Thymus (tissue), 11 donors: ENCODE measurements at regions not wholly inside any gene's neighbourhood (a gene's known extent, or its start where the extent isn't known, plus 50 kb on each side); places are given as distances from the start of the nearest gene placed in this dataset.

Experiments used
- DNase-seq, 9 donors: peaks; one replicate each; pipeline ENCODE4 v3.0.0-alpha.2; 2013; ENCODE audit warnings: low spot score in 9 of 9, low read depth in 6 of 9, missing footprints in 1 of 9
- H3K27ac ChIP-seq, 2 donors: one replicate each; pipeline ENCODE4 v1.5.1; 2013; ENCODE audit warnings: control low read depth in 1 of 2, low read depth in 1 of 2, low read length in 1 of 2, mild to moderate bottlenecking in 1 of 2, moderate library complexity in 1 of 2
- H3K27me3 ChIP-seq, 2 donors: one replicate each; pipeline ENCODE4 v1.5.1; 2013; ENCODE audit warnings: low read length in 1 of 2; ENCODE audit not compliant: control insufficient read depth in 2 of 2, insufficient read depth in 1 of 2
- H3K36me3 ChIP-seq, 2 donors: one replicate each; pipeline ENCODE4 v1.5.1; 2013; ENCODE audit warnings: low read length in 1 of 2, mild to moderate bottlenecking in 1 of 2, moderate library complexity in 1 of 2; ENCODE audit not compliant: control insufficient read depth in 2 of 2, insufficient read depth in 2 of 2
- H3K4me1 ChIP-seq, 2 donors: one replicate each; pipeline ENCODE4 v1.5.1; 2013; ENCODE audit warnings: low read length in 2 of 2; ENCODE audit not compliant: control insufficient read depth in 2 of 2, insufficient read depth in 2 of 2
- H3K4me3 ChIP-seq, 2 donors: one replicate each; pipeline ENCODE4 v1.5.1; 2013; ENCODE audit warnings: low read length in 2 of 2, control low read depth in 1 of 2, mild to moderate bottlenecking in 1 of 2
- H3K9me3 ChIP-seq, 2 donors: one replicate each; pipeline ENCODE4 v1.5.1; 2013; ENCODE audit warnings: low read length in 1 of 2, mild to moderate bottlenecking in 1 of 2; ENCODE audit not compliant: control insufficient read depth in 2 of 2, insufficient read depth in 1 of 2
- WGBS: extraction: QIAGEN DNeasy Blood & Tissue Kit; methylation state at CpG from one replicate; pipeline ENCODE4 v1.1.7; 2013; 5-methylcytosine and 5-hydroxymethylcytosine counted together
- donor health status: healthy.

- Histone ChIP-seq H3K36me3 (no peaks in the 10 kb centered on the region), H3K4me3 (no peak overlapping the region), H3K9me3 (no peaks in the 10 kb centered on the region), H3K4me1 (no peaks in the 10 kb centered on the region), H3K27ac (no peak overlapping the region), H3K27me3 (peaks cover 0 to 3% of the 10 kb centered on the region in 2 donors)
- WGBS: 83% methylated on average over 5 of the region's 5 CpGs
- DNase-seq: no peak
Measured at GRCh38 chr2:136436936-136437335, 319.0 kb upstream of the CXCR4 start.

DNA sequence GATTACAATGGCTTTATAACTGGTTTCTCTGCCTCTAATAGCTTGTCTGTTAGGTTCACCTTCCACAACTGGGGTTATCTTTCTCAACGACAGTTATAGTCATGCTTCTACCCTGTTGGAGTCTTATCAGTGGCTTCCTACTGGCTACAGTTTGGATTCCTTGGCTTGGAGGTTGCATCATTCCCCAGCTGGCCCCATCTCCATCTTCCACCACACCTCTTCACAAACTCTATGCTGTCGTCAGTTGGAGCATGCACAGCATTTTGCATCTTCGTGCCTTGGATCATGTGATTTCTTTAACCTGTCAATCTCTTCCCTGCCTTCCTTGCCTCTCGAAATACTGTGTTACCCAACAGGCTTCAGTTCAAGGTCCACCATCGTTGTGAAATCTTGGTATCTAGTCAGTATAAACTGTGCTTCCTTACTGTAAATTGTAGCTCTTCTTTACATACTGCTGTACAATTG lies 316.3 kb upstream of the CXCR4 start:
- Histone ChIP-seq H3K9me3 (no peaks in the 10 kb centered on the region), H3K4me3 (no peak overlapping the region), H3K36me3 (no peaks in the 10 kb centered on the region), H3K27ac (no peak overlapping the region), H3K27me3 (no peaks in the 10 kb centered on the region), H3K4me1 (no peaks in the 10 kb centered on the region)
- 92% methylated on average over 5 of the region's 5 CpGs for WGBS
- DNase-seq: no peak

GRCh38 chr2:136433261-136433660 lies 315.3 kb upstream of the CXCR4 start:
- Histone ChIP-seq H3K9me3 (no peaks in the 10 kb centered on the region), H3K4me3 (no peak overlapping the region), H3K4me1 (no peaks in the 10 kb centered on the region), H3K36me3 (no peaks in the 10 kb centered on the region), H3K27ac (no peak overlapping the region), H3K27me3 (no peaks in the 10 kb centered on the region)
- 95% methylated on average over 3 of the region's 3 CpGs for WGBS
- DNase-seq: no peak

- peaks cover 4 to 15% of the 10 kb centered on the region in 2 donors for H3K4me1 ChIP-seq
- H3K36me3 ChIP-seq: no peaks in the 10 kb centered on the region
- peak overlapping the region in 1 of 2 donors; percentile 48 for H3K4me3 ChIP-seq
- DNase-seq: peak in 3 of 9 donors; percentile 20 to 37 (median 33)
- WGBS: 26% methylated on average over 7 of the region's 7 CpGs
- H3K27me3 ChIP-seq: peaks cover 15 to 34% of the 10 kb centered on the region in 2 donors
- H3K9me3 ChIP-seq: no peaks in the 10 kb centered on the region
- no peak overlapping the region for H3K27ac ChIP-seq
Measured at GRCh38 chr2:136424112-136424511, 306.2 kb upstream of the CXCR4 start.

- Histone ChIP-seq H3K4me1 (peaks cover 4 to 15% of the 10 kb centered on the region in 2 donors), H3K27ac (no peak overlapping the region), H3K4me3 (peak overlapping the region; percentile 36 to 48), H3K27me3 (peaks cover 15 to 34% of the 10 kb centered on the region in 2 donors), H3K9me3 (no peaks in the 10 kb centered on the region), H3K36me3 (no peaks in the 10 kb centered on the region)
- WGBS: 2% methylated on average over 27 of the region's 27 CpGs
- DNase-seq: peak; percentile 57 to 90 (median 82)
Measured at GRCh38 chr2:136423516-136423996, 305.6 kb upstream of the CXCR4 start.

- peaks cover 15 to 34% of the 10 kb centered on the region in 2 donors for H3K27me3 ChIP-seq
- WGBS: 89% methylated on average over 2 of the region's 2 CpGs
- H3K4me1 ChIP-seq: peaks cover 4 to 15% of the 10 kb centered on the region in 2 donors
- no peak for DNase-seq
- no peaks in the 10 kb centered on the region for H3K9me3 ChIP-seq
- no peak overlapping the region for H3K27ac ChIP-seq
- H3K36me3 ChIP-seq: no peaks in the 10 kb centered on the region
- no peak overlapping the region for H3K4me3 ChIP-seq
Measured at GRCh38 chr2:136422512-136422911, 304.6 kb upstream of the CXCR4 start.

- H3K4me1 ChIP-seq: peaks cover 4 to 15% of the 10 kb centered on the region in 2 donors
Measured at GRCh38 chr2:136420346-136420745, 302.4 kb upstream of the CXCR4 start.

DNA sequence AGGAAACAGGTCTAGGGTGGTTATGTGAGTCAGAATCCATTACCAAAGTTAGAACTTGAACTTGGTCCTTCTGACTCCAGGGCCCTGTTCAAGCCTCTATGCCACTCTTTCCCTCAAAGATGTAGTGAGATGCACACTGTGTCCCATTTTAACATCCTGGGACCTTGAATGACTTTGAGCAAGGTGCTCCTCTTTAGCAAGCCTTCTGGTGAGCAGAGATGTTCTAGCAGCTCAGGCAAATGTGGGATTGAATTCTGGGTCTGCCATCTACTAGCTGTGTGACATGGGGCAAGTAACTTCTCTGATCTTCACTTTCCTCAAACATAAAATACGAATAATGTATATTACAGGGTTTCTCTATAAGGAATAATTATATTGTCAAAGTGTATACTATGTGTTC lies 294.0 kb upstream of the CXCR4 start:
- Histone ChIP-seq H3K4me3 (no peak overlapping the region), H3K36me3 (no peaks in the 10 kb centered on the region), H3K27me3 (peaks cover 0 to 7% of the 10 kb centered on the region in 2 donors), H3K27ac (no peak overlapping the region), H3K4me1 (no peaks in the 10 kb centered on the region), H3K9me3 (no peaks in the 10 kb centered on the region)
- WGBS: 95% methylated on average over 1 of the region's 1 CpG
- no peak for DNase-seq

More at GRCh38 chr2:136420346-136420745, 302.4 kb upstream of the CXCR4 start:
- DNase-seq: no peak
- WGBS: 73% methylated on average over 6 of the region's 6 CpGs
- Histone ChIP-seq H3K4me3 (no peak overlapping the region), H3K27me3 (peaks cover 9 to 32% of the 10 kb centered on the region in 2 donors), H3K36me3 (no peaks in the 10 kb centered on the region), H3K9me3 (no peaks in the 10 kb centered on the region), H3K27ac (no peak overlapping the region)

DNA sequence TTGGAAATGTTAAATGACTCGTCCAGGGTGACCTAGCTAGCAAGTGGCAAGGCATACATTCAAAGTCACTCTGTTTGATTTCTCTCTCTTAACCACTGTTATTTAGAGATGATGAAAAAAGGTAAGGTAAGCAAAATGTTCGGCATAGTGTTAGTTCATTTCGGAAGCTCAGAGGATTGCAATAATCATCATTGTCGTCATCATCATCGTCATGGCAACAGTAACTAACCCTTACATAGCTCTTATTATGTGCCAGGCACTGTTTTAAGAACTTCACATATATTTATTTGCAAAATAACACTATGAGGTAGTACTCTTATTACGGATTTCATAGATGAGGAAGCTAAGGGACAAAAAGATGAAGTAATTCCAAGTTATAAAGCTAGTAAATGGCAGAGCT lies 292.7 kb upstream of the CXCR4 start:
- no peak for DNase-seq
- no peak overlapping the region for H3K27ac ChIP-seq
- WGBS: 95% methylated on average over 6 of the region's 6 CpGs
- H3K27me3 ChIP-seq: peaks cover 0 to 16% of the 10 kb centered on the region in 2 donors
- H3K9me3 ChIP-seq: no peaks in the 10 kb centered on the region
- no peaks in the 10 kb centered on the region for H3K4me1 ChIP-seq
- H3K4me3 ChIP-seq: no peak overlapping the region
- H3K36me3 ChIP-seq: no peaks in the 10 kb centered on the region
